CD1c-positive myeloid dendritic cell (primary cell): ENCODE measurements at regions not wholly inside any gene's neighbourhood (a gene's known extent, or its start where the extent isn't known, plus 50 kb on each side); places are given as distances from the start of the nearest gene placed in this dataset.
"Not testable (repeated sequence)": the region's sequence is repeated elsewhere in the genome, so short reads cannot be mapped to it uniquely, and the experiment has no call there.

Experiments used
- DNase-seq: peaks from one replicate; pipeline ENCODE4 v3.0.0-alpha.2; 2016; ENCODE audit errors: extremely low spot score

GRCh38 chr10:53650794-53651193 is 878.2 kb upstream of the MBL2 start:
- no peak for DNase-seq

- not testable (repeated sequence) for DNase-seq
Measured at GRCh38 chr10:53647221-53647620, 874.6 kb upstream of the MBL2 start.

- no peak for DNase-seq
Measured at GRCh38 chr10:53646525-53646924, 873.9 kb upstream of the MBL2 start.

- DNase-seq = no peak
Measured at GRCh38 chr10:53645951-53646350, 873.4 kb upstream of the MBL2 start.

GRCh38 chr10:53638006-53638405 is 865.4 kb upstream of the MBL2 start:
- no peak for DNase-seq

- no peak for DNase-seq
Measured at GRCh38 chr10:53624722-53625121, 852.1 kb upstream of the MBL2 start.

- no peak for DNase-seq
Measured at GRCh38 chr10:53622201-53622600, 849.6 kb upstream of the MBL2 start.

- DNase-seq = no peak
Measured at GRCh38 chr10:53619671-53620070, 847.1 kb upstream of the MBL2 start.

- no peak for DNase-seq
Measured at GRCh38 chr10:53607691-53608090, 835.1 kb upstream of the MBL2 start.

GRCh38 chr10:53606981-53607380 is 834.4 kb upstream of the MBL2 start:
- DNase-seq = no peak

GRCh38 chr10:53601260-53601875 is 828.8 kb upstream of the MBL2 start:
- DNase-seq = peak; percentile 36

GRCh38 chr10:53598914-53599313 is 826.3 kb upstream of the MBL2 start:
- DNase-seq = no peak

GRCh38 chr10:53597835-53598251 is 825.3 kb upstream of the MBL2 start:
- DNase-seq = no peak

- no peak for DNase-seq
Measured at GRCh38 chr10:53580465-53580864, 807.9 kb upstream of the MBL2 start.

GRCh38 chr10:53579773-53580172 is 807.2 kb upstream of the MBL2 start:
- no peak for DNase-seq

- no peak for DNase-seq
Measured at GRCh38 chr10:53574024-53574423, 801.4 kb upstream of the MBL2 start.

- DNase-seq = no peak
Measured at GRCh38 chr10:53573498-53573897, 800.9 kb upstream of the MBL2 start.

GRCh38 chr10:53572799-53573198 is 800.2 kb upstream of the MBL2 start:
- DNase-seq = no peak

GRCh38 chr10:53570221-53570620 is 797.6 kb upstream of the MBL2 start:
- no peak for DNase-seq

- DNase-seq = no peak
Measured at GRCh38 chr10:53569455-53569854, 796.9 kb upstream of the MBL2 start.

- DNase-seq = no peak
Measured at GRCh38 chr10:53548664-53549063, 776.1 kb upstream of the MBL2 start.

GRCh38 chr10:53547364-53547763 is 774.8 kb upstream of the MBL2 start:
- no peak for DNase-seq

- DNase-seq = no peak
Measured at GRCh38 chr10:53543410-53543809, 770.8 kb upstream of the MBL2 start.

- DNase-seq = no peak
Measured at GRCh38 chr10:53537508-53537907, 764.9 kb upstream of the MBL2 start.
